PC-9 (cell line): ENCODE measurements at regions not wholly inside any gene's neighbourhood (a gene's known extent, or its start where the extent isn't known, plus 50 kb on each side); places are given as distances from the start of the nearest gene placed in this dataset.

Experiments
- CTCF ChIP-seq: fragments of 200-600 bp; sonication (generic); conservative IDR thresholded peaks from 2 replicates; pipeline ENCODE4 v1.6.1; 2017; ENCODE audit warnings: mixed run types, antibody characterized with exemption, mild to moderate bottlenecking, moderate library complexity
- EZH2 ChIP-seq: fragments of 200-600 bp; sonication (generic); IDR thresholded peaks from 2 replicates; pipeline ENCODE4 v1.8.0; 2017; ENCODE audit warnings: antibody characterized with exemption, low read depth

- TF ChIP-seq CTCF (no peak), EZH2 (no peak)
Observed at GRCh38 chr5:152193391-152194107, 211.5 kb downstream of the NMUR2 start.
